ENCODE measurements at regions not wholly inside any gene's neighbourhood (a gene's known extent, or its start where the extent isn't known, plus 50 kb on each side); places are given as distances from the start of the nearest gene placed in this dataset.

GRCh38 chr2:120577721-120578295 is 157.9 kb upstream of the GLI2 start:
- H3K4me1 ChIP-seq = peaks cover 36% of the 10 kb centered on the region
- no peak overlapping the region for H3K4me2 ChIP-seq
- no peak for DNase-seq (ENCODE audit: low spot score)
- no peaks in the 10 kb centered on the region for H3K36me3 ChIP-seq
- peaks cover 88% of the 10 kb centered on the region for H3K27me3 ChIP-seq
- peaks cover 4% of the 10 kb centered on the region for H4K20me1 ChIP-seq (ENCODE audit: low read depth)
- Mint-ChIP-seq H3K4me1 (peaks cover 28% of the 10 kb centered on the region), H3K36me3 (no peaks in the 10 kb centered on the region), H3K27me3 (ENCODE audit: insufficient read depth, low read depth) (peaks cover 35% of the 10 kb centered on the region), H3K9me3 (no peaks in the 10 kb centered on the region), H3K27ac (no peak overlapping the region), H3K4me3 (no peak overlapping the region)
- no peak for TF ChIP-seq EZH2phosphoT487 (IDR thresholded peaks at IDR 0.05)
- TF ChIP-seq EZH2 (IDR thresholded peaks at IDR 0.05) = no peak
- H3K79me2 ChIP-seq (ENCODE audit: low read depth) = no peaks in the 10 kb centered on the region
- H3K9me3 ChIP-seq (ENCODE audit: low read depth) = no peaks in the 10 kb centered on the region
- no peak overlapping the region for H3K9ac ChIP-seq
- H3K27ac ChIP-seq = no peak overlapping the region
- no peak overlapping the region for H3K4me3 ChIP-seq
- H2AFZ ChIP-seq (replicated peaks) = no peak overlapping the region
- no peaks in the 10 kb centered on the region for H3F3A ChIP-seq (ENCODE audit: low read depth)

DNA sequence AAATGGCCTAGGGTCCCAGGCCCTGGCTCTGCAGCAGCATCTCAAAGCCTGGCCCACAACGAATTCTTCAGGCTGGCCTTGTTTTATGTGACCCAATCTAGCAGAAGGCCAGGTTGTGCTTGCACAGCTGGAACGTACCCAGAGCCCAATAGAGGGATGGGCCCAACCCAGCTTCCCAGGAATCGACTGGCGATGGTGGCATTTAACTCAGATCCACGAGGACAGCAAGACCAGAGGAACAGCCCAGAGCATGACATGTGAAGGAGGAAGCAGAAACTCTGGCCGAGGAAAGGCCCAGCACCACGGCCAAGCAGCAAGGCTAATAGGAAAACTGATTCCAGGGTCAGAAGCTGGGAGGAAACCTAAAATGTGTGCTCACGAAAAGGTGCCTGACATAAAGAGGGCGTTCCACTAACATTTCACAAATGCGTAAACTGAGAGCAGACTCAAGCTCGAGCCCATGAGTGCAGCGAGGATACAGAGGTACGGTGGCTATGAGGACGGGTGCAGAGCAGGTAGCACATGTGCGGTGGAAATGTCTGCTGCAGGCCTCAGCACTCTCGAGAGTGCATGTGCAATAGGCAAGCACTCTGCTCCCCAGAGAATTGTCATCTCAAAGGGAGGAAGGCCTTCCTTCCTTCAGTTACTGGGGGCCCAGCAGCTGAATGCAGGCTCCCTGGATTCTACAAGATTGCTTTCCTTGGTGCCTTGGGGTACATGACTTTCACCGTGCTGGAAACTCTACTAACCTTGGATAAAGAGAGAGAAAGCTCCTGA is 156.9 kb upstream of the GLI2 start:
- Histone ChIP-seq H3K9ac (no peak overlapping the region), H3K27me3 (peaks cover 87% of the 10 kb centered on the region), H3K4me2 (no peak overlapping the region), H4K20me1 (ENCODE audit: low read depth) (peaks cover 4% of the 10 kb centered on the region), H3K79me2 (ENCODE audit: low read depth) (no peaks in the 10 kb centered on the region), H3F3A (ENCODE audit: low read depth) (no peaks in the 10 kb centered on the region), H3K9me3 (ENCODE audit: low read depth) (no peaks in the 10 kb centered on the region), H3K36me3 (no peaks in the 10 kb centered on the region), H2AFZ (replicated peaks) (no peak overlapping the region), H3K4me1 (peaks cover 36% of the 10 kb centered on the region), H3K27ac (no peak overlapping the region), H3K4me3 (no peak overlapping the region)
- Mint-ChIP-seq H3K36me3 (no peaks in the 10 kb centered on the region), H3K4me1 (peaks cover 28% of the 10 kb centered on the region), H3K9me3 (peaks cover 2% of the 10 kb centered on the region), H3K4me3 (no peak overlapping the region), H3K27ac (no peak overlapping the region), H3K27me3 (ENCODE audit: insufficient read depth, low read depth) (peaks cover 33% of the 10 kb centered on the region)
- no peak for TF ChIP-seq EZH2phosphoT487 (IDR thresholded peaks at IDR 0.05)
- TF ChIP-seq EZH2 (IDR thresholded peaks at IDR 0.05) = no peak
- TF ChIP-seq, protein P1, sequence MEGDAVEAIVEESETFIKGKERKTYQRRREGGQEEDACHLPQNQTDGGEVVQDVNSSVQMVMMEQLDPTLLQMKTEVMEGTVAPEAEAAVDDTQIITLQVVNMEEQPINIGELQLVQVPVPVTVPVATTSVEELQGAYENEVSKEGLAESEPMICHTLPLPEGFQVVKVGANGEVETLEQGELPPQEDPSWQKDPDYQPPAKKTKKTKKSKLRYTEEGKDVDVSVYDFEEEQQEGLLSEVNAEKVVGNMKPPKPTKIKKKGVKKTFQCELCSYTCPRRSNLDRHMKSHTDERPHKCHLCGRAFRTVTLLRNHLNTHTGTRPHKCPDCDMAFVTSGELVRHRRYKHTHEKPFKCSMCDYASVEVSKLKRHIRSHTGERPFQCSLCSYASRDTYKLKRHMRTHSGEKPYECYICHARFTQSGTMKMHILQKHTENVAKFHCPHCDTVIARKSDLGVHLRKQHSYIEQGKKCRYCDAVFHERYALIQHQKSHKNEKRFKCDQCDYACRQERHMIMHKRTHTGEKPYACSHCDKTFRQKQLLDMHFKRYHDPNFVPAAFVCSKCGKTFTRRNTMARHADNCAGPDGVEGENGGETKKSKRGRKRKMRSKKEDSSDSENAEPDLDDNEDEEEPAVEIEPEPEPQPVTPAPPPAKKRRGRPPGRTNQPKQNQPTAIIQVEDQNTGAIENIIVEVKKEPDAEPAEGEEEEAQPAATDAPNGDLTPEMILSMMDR (IDR thresholded peaks at IDR 0.05) = no peak
- DNase-seq (ENCODE audit: low spot score) = no peak

DNA sequence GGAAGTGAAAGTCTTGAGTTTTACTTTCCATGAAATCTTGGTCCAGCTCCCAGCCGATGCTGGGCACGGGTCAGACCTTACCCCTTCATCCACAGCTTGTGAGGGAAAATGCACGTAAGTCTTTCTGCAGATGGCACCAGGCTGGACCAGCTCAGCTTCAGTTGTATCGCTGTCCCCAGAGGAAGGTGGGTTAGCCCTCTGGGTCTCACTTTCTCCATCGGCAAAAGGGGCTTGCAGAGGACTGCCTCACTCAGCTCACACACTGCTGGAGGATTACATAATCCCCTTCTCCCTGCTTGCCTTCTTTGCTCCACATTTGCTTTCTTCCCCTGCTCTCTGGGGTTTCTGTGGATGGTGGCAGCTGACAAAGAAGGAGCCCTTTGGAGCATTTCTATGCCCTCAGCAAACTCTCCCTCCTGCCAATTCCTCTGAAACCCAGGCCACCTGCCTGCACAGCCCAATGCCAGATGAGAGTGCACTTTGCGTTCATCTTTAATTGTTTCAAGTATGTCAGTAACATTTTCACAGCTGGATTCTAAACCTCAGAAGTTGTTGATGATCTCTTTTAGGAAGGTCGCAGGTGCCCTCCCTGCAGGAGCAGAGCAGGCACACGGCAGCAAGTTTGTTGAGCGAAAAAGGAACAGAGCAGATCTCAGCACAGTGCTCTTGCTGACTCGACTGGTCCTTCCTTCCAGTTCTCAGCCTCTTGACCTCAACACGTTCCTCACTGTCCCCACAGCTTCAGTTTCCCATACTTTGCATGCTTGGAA is 155.6 kb upstream of the GLI2 start:
- no peaks in the 10 kb centered on the region for H3K36me3 ChIP-seq
- no peaks in the 10 kb centered on the region for H3K9me3 ChIP-seq (ENCODE audit: low read depth)
- peak overlapping the region; percentile 18 for H3K4me2 ChIP-seq
- no peak overlapping the region for H2AFZ ChIP-seq (replicated peaks)
- H3K27me3 ChIP-seq = peaks cover 88% of the 10 kb centered on the region
- no peak overlapping the region for H3K9ac ChIP-seq
- H3K79me2 ChIP-seq (ENCODE audit: low read depth) = no peaks in the 10 kb centered on the region
- H3F3A ChIP-seq (ENCODE audit: low read depth) = no peaks in the 10 kb centered on the region
- Mint-ChIP-seq H3K27me3 (ENCODE audit: insufficient read depth, low read depth) (peaks cover 36% of the 10 kb centered on the region), H3K4me1 (peaks cover 24% of the 10 kb centered on the region), H3K27ac (peak overlapping the region; percentile 58), H3K36me3 (peaks cover under 1% of the 10 kb centered on the region), H3K4me3 (no peak overlapping the region), H3K9me3 (peaks cover 5% of the 10 kb centered on the region)
- H3K27ac ChIP-seq = no peak overlapping the region
- no peak for DNase-seq (ENCODE audit: low spot score)
- peaks cover 23% of the 10 kb centered on the region for H3K4me1 ChIP-seq
- no peak overlapping the region for H3K4me3 ChIP-seq
- peaks cover 4% of the 10 kb centered on the region for H4K20me1 ChIP-seq (ENCODE audit: low read depth)
- TF ChIP-seq EZH2 (IDR thresholded peaks at IDR 0.05) (no peak), EZH2phosphoT487 (IDR thresholded peaks at IDR 0.05) (no peak)
- TF ChIP-seq, protein P1 (IDR thresholded peaks at IDR 0.05) = no peak
